A673 (cell line): ENCODE measurements at regions not wholly inside any gene's neighbourhood (a gene's known extent, or its start where the extent isn't known, plus 50 kb on each side); places are given as distances from the start of the nearest gene placed in this dataset.

Source experiments
- BruUV-seq: library from RNA; stranded (reverse); fragments of 400-500 nt; replicated peaks from 2 replicates; lab custom pipeline; 2021; lab: Mats Ljungman, UMichigan
- CTCF ChIA-PET: fragments of 300-600 bp; sonication (Branson Sonifier 250); formaldehyde crosslinking; loops from one replicate; lab custom pipeline; 2022; ENCODE audit warnings: antibody characterized with exemption; lab: Charles Lee
- POLR2A ChIA-PET: fragments of 300-600 bp; sonication (Branson Sonifier 250); formaldehyde crosslinking; loops from one replicate; lab custom pipeline; 2022; ENCODE audit warnings: antibody characterized with exemption; ENCODE audit not compliant: low non-redundant PET; lab: Charles Lee
- DNase-seq: peaks from one replicate; pipeline ENCODE4 v3.0.0-alpha.2; 2015; ENCODE audit warnings: low spot score
- H3K27ac ChIP-seq: fragments of 200-600 bp; sonication (generic); 2 replicates; pipeline ENCODE4 v1.5.1; 2016; ENCODE audit warnings: mixed run types, low read depth, mild to moderate bottlenecking, mixed read lengths, antibody characterized with exemption, low read length; ENCODE audit not compliant: poor library complexity, severe bottlenecking
- H3K27me3 ChIP-seq: fragments of 200-600 bp; sonication (generic); replicated peaks from 2 replicates; pipeline ENCODE4 v1.6.1; 2017; ENCODE audit warnings: mixed run types, low read depth, mild to moderate bottlenecking, mixed read lengths, antibody characterized with exemption, low read length; ENCODE audit not compliant: insufficient read depth, poor library complexity
- H3K36me3 ChIP-seq: fragments of 200-600 bp; sonication (generic); 2 replicates; pipeline ENCODE4 v1.6.1; 2016; ENCODE audit warnings: mixed run types, mild to moderate bottlenecking, mixed read lengths, antibody characterized with exemption, low read length; ENCODE audit not compliant: insufficient read depth, poor library complexity, severe bottlenecking
- H3K4me1 ChIP-seq: fragments of 200-600 bp; sonication (generic); 2 replicates; pipeline ENCODE4 v1.6.1; 2017; ENCODE audit warnings: mixed run types, mild to moderate bottlenecking, mixed read lengths, antibody characterized with exemption, low read length; ENCODE audit not compliant: insufficient read depth, poor library complexity, severe bottlenecking
- H3K4me3 ChIP-seq: fragments of 200-600 bp; sonication (generic); 2 replicates; pipeline ENCODE4 v1.5.1; 2016; ENCODE audit warnings: low read depth, mixed run types, mild to moderate bottlenecking, mixed read lengths, low read length; ENCODE audit not compliant: poor library complexity, severe bottlenecking
- H3K9me3 ChIP-seq: fragments of 200-600 bp; sonication (generic); 2 replicates; pipeline ENCODE4 v1.6.1; 2016; ENCODE audit warnings: mixed run types, low read depth, mild to moderate bottlenecking, mixed read lengths, antibody characterized with exemption, low read length; ENCODE audit not compliant: poor library complexity, severe bottlenecking
- CTCF ChIP-seq: fragments of 300-800, 200-600 bp; sonication (generic); conservative IDR thresholded peaks from 2 replicates; pipeline ENCODE4 v1.5.1; 2017; ENCODE audit warnings: low read depth, mild to moderate bottlenecking, antibody characterized with exemption, low read length, moderate library complexity, mixed read lengths
- EZH2 ChIP-seq: fragments of 200-600 bp; sonication (generic); IDR thresholded peaks from 2 replicates; pipeline ENCODE4 v1.6.1; 2017; ENCODE audit warnings: borderline replicate concordance, low read depth, mild to moderate bottlenecking, mixed read lengths, antibody characterized with exemption, low read length; ENCODE audit not compliant: poor library complexity, severe bottlenecking
- intact Hi-C: fragments of 100-400 bp; cut with micrococcal nuclease; formaldehyde crosslinking; loops from one replicate; pipeline ENCODE4 v1.10.0; 2022; ENCODE audit not compliant: unreplicated experiment

GRCh38 chr1:65048335-65048734, 82.0 kb upstream of the JAK1 start:
- Histone ChIP-seq H3K4me1 (peaks cover 24% of the 10 kb centered on the region), H3K36me3 (no peaks in the 10 kb centered on the region), H3K9me3 (no peaks in the 10 kb centered on the region), H3K27me3 (no peaks in the 10 kb centered on the region), H3K4me3 (no peak overlapping the region), H3K27ac (peak overlapping the region; percentile 7)
- no peak for DNase-seq
- no peak for TF ChIP-seq CTCF
- TF ChIP-seq EZH2, result no peak
- intact Hi-C loops, result no loop called here
- POLR2A ChIA-PET, result no interaction called here
- CTCF ChIA-PET, result no interaction called here
- no TSS peak for BruUV-seq

GRCh38 chr1:65049941-65050713, 83.8 kb upstream of the JAK1 start:
- Histone ChIP-seq H3K4me3 (no peak overlapping the region), H3K27ac (no peak overlapping the region), H3K9me3 (no peaks in the 10 kb centered on the region), H3K36me3 (no peaks in the 10 kb centered on the region), H3K27me3 (no peaks in the 10 kb centered on the region), H3K4me1 (peaks cover 22% of the 10 kb centered on the region)
- DNase-seq, result no peak
- no TSS peak for BruUV-seq
- TF ChIP-seq CTCF (no peak), EZH2 (no peak)
- CTCF ChIA-PET, result no interaction called here
- POLR2A ChIA-PET, result interaction anchor here (0.6 kb wide), 1 partner anchor 791 kb away, joined by 3 read pairs; no protein-coding TSS in a partner anchor
- intact Hi-C loops, result no loop called here

GRCh38 chr1:65050735-65051134, 84.4 kb upstream of the JAK1 start:
- DNase-seq, result no peak
- H3K9me3 ChIP-seq, result no peaks in the 10 kb centered on the region
- BruUV-seq, result no TSS peak
- no peak for TF ChIP-seq CTCF
- H3K36me3 ChIP-seq, result no peaks in the 10 kb centered on the region
- no peaks in the 10 kb centered on the region for H3K27me3 ChIP-seq
- peaks cover 15% of the 10 kb centered on the region for H3K4me1 ChIP-seq
- ChIA-PET CTCF (no interaction called here), POLR2A (interaction anchor here (0.6 kb wide), 1 partner anchor 791 kb away, joined by 3 read pairs; no protein-coding TSS in a partner anchor)
- intact Hi-C loops, result no loop called here
- H3K27ac ChIP-seq, result no peak overlapping the region
- H3K4me3 ChIP-seq, result no peak overlapping the region
